H1 (cell line): ENCODE measurements at regions not wholly inside any gene's neighbourhood (a gene's known extent, or its start where the extent isn't known, plus 50 kb on each side); places are given as distances from the start of the nearest gene placed in this dataset.

Experiments used
- CTCF ChIA-PET: fragments of 300-600 bp; sonication (Branson Sonifier 250); formaldehyde crosslinking; loops from one replicate; lab custom pipeline; 2021; ENCODE audit not compliant: partially characterized antibody; lab: Charles Lee
- POLR2A ChIA-PET: fragments of 300-600 bp; sonication (Branson Sonifier 250); formaldehyde crosslinking; loops from one replicate; lab custom pipeline; 2021; ENCODE audit warnings: inconsistent platforms; ENCODE audit not compliant: partially characterized antibody; lab: Charles Lee
- DNase-seq, 2 experiments: peaks; one replicate each; pipeline versions ENCODE4 v3.0.0 to v3.0.0-alpha.2; 2010 to 2022; ENCODE audit warnings: low spot score in 2 of 2, low read depth in 1 of 2, mixed read lengths in 1 of 2
- FAIRE-seq: peaks from 2 replicates; lab custom pipeline; 2011; peaks lifted over from hg19 to GRCh38; lab: Jason Lieb, UNC
- H2AFZ ChIP-seq: 2 replicates; pipeline ENCODE4 v1.8.1; 2012; ENCODE audit warnings: low read length, inconsistent platforms
- H2AK5ac ChIP-seq: 2 replicates; pipeline ENCODE4 v1.6.1; 2013; ENCODE audit warnings: low read depth, low read length
- H2BK120ac ChIP-seq: replicated peaks from 2 replicates; pipeline ENCODE3; 2013; ENCODE audit warnings: low read depth, low read length, inconsistent platforms
- H2BK12ac ChIP-seq: 2 replicates; pipeline ENCODE4 v1.6.1; 2013; ENCODE audit warnings: low read depth, low read length
- H2BK15ac ChIP-seq: 2 replicates; pipeline ENCODE4 v1.6.1; 2013; ENCODE audit warnings: low read length
- H2BK20ac ChIP-seq: 2 replicates; pipeline ENCODE4 v1.6.1; 2013; ENCODE audit warnings: low read length
- H2BK5ac ChIP-seq: 2 replicates; pipeline ENCODE4 v1.6.1; 2013; ENCODE audit warnings: low read depth, low read length
- H3K14ac ChIP-seq: 2 replicates; pipeline ENCODE4 v1.6.1; 2013; ENCODE audit warnings: inconsistent platforms; ENCODE audit not compliant: insufficient read length
- H3K18ac ChIP-seq: 2 replicates; pipeline ENCODE4 v1.6.1; 2013; ENCODE audit warnings: low read length; ENCODE audit errors: extremely low read depth
- H3K23ac ChIP-seq: 2 replicates; pipeline ENCODE4 v1.6.1; 2013; ENCODE audit warnings: inconsistent platforms; ENCODE audit not compliant: insufficient read length
- H3K23me2 ChIP-seq: 2 replicates; pipeline ENCODE4 v1.6.1; 2013; ENCODE audit warnings: low read depth, low read length
- H3K27ac ChIP-seq: 2 replicates; pipeline ENCODE4 v1.6.1; 2011; ENCODE audit warnings: low read depth, low read length, inconsistent platforms
- H3K27me3 ChIP-seq, 4 experiments: replicated peaks in 1 of 4; 1 replicate in 1 of 4; 2 replicates in 3 of 4; pipeline versions ENCODE4 v1.6.1 to v1.8.1; 2011 to 2013; ENCODE audit warnings: low read length in 3 of 4, mild to moderate bottlenecking in 3 of 4, inconsistent platforms in 2 of 4, mixed read lengths in 2 of 4, moderate library complexity in 1 of 4; ENCODE audit not compliant: control insufficient read depth in 3 of 4, insufficient read depth in 3 of 4; ENCODE audit errors: extremely low read depth in 1 of 4
- H3K36me3 ChIP-seq, 4 experiments: 2 replicates each; pipeline versions ENCODE4 v1.6.1 to v1.8.1; 2011 to 2013; ENCODE audit warnings: mild to moderate bottlenecking in 4 of 4, low read length in 3 of 4, moderate library complexity in 2 of 4, control low read depth in 1 of 4, inconsistent platforms in 1 of 4; ENCODE audit not compliant: insufficient read depth in 4 of 4, control insufficient read depth in 2 of 4
- H3K4ac ChIP-seq: replicated peaks from 2 replicates; pipeline ENCODE3; 2013; ENCODE audit warnings: low read length, low read depth, mixed read lengths, inconsistent platforms; ENCODE audit not compliant: insufficient read length
- H3K4me1 ChIP-seq, 4 experiments: replicated peaks in 1 of 4; 1 replicate in 1 of 4; 2 replicates in 3 of 4; pipeline versions ENCODE4 v1.6.1 to v1.8.1; 2011 to 2013; ENCODE audit warnings: low read length in 3 of 4, inconsistent platforms in 2 of 4, mixed read lengths in 1 of 4; ENCODE audit not compliant: insufficient read depth in 4 of 4, control insufficient read depth in 3 of 4
- H3K4me2 ChIP-seq, 2 experiments: 2 replicates each; pipeline versions ENCODE4 v1.6.1 to v1.8.1; 2011 to 2013; ENCODE audit warnings: low read depth in 2 of 2, low read length in 2 of 2, control low read depth in 1 of 2, inconsistent platforms in 1 of 2, mild to moderate bottlenecking in 1 of 2; ENCODE audit not compliant: insufficient read depth in 1 of 2
- H3K4me3 ChIP-seq, 4 experiments: fragments of 200-600, 300-600 bp in 1 of 4; sonication (generic), shearing (Covaris generic), sonication (Bioruptor Twin) in 1 of 4; 2 replicates each; pipeline versions ENCODE4 v1.5.1 to v1.8.1; 2011 to 2016; ENCODE audit warnings: low read length in 4 of 4, low read depth in 3 of 4, control low read depth in 2 of 4, inconsistent platforms in 2 of 4, mild to moderate bottlenecking in 2 of 4, mixed read lengths in 1 of 4, moderate library complexity in 1 of 4; ENCODE audit not compliant: insufficient read depth in 2 of 4; ENCODE audit errors: extremely low read depth in 1 of 4
- H3K56ac ChIP-seq: replicated peaks from 2 replicates; pipeline ENCODE3; 2013; ENCODE audit warnings: low read depth, mild to moderate bottlenecking, mixed read lengths, low read length, inconsistent platforms; ENCODE audit not compliant: insufficient read length
- H3K79me1 ChIP-seq: 2 replicates; pipeline ENCODE4 v1.6.1; 2013; ENCODE audit warnings: low read depth, low read length, control low read depth
- H3K79me2 ChIP-seq, 2 experiments: 2 replicates each; pipeline versions ENCODE4 v1.6.1 to v1.8.1; 2012 to 2013; ENCODE audit warnings: low read length in 2 of 2, mild to moderate bottlenecking in 2 of 2, inconsistent platforms in 1 of 2; ENCODE audit not compliant: insufficient read depth in 2 of 2, control insufficient read depth in 1 of 2
- H3K9ac ChIP-seq, 4 experiments: replicated peaks in 1 of 4; 1 replicate in 1 of 4; 2 replicates in 3 of 4; pipeline versions ENCODE4 v1.6.1 to v1.8.1; 2011 to 2013; ENCODE audit warnings: low read depth in 3 of 4, low read length in 3 of 4, control low read depth in 2 of 4, mild to moderate bottlenecking in 2 of 4, moderate library complexity in 2 of 4, inconsistent platforms in 1 of 4; ENCODE audit errors: extremely low read depth in 1 of 4
- H3K9me3 ChIP-seq, 2 experiments: 2 replicates each; pipeline versions ENCODE4 v1.6.1 to v1.8.1; 2012 to 2013; ENCODE audit warnings: mild to moderate bottlenecking in 2 of 2, moderate library complexity in 2 of 2, control low read depth in 1 of 2, inconsistent platforms in 1 of 2, low read depth in 1 of 2, low read length in 1 of 2, mixed read lengths in 1 of 2; ENCODE audit not compliant: insufficient read depth in 2 of 2
- H4K20me1 ChIP-seq, 2 experiments: replicated peaks in 1 of 2; 2 replicates each; pipeline versions ENCODE3 to v1.8.1; 2011 to 2013; ENCODE audit warnings: inconsistent platforms in 2 of 2, low read length in 2 of 2, mild to moderate bottlenecking in 1 of 2; ENCODE audit not compliant: insufficient read depth in 2 of 2, control insufficient read depth in 1 of 2
- H4K5ac ChIP-seq: 2 replicates; pipeline ENCODE4 v1.6.1; 2013; ENCODE audit warnings: low read length, low read depth, mixed read lengths, inconsistent platforms; ENCODE audit not compliant: insufficient read length
- H4K8ac ChIP-seq: 2 replicates; pipeline ENCODE4 v1.8.0; 2013; ENCODE audit warnings: mild to moderate bottlenecking, moderate library complexity, low read length, inconsistent platforms; ENCODE audit not compliant: insufficient read depth; ENCODE audit errors: extremely low read depth
- H4K91ac ChIP-seq: replicated peaks from 2 replicates; pipeline ENCODE3; 2013; ENCODE audit warnings: low read length, mixed read lengths, inconsistent platforms; ENCODE audit not compliant: insufficient read length
- BACH1 ChIP-seq: IDR thresholded peaks from 2 replicates; pipeline ENCODE4 v1.6.1; 2012; ENCODE audit warnings: low read length, improper control_type of control experiment
- CBX8 ChIP-seq: fragments of 300-800, 300-1000 bp; sonication (generic); IDR thresholded peaks from 2 replicates; pipeline ENCODE4 v1.7.1; 2016; ENCODE audit warnings: low read depth, low read length, borderline replicate concordance
- HDAC6 ChIP-seq: IDR thresholded peaks from one replicate; pipeline ENCODE4 v1.7.1; 2012; ENCODE audit warnings: low read depth, mild to moderate bottlenecking, inconsistent platforms, low read length, moderate library complexity
- KDM1A ChIP-seq: fragments of 200-600, 300-600 bp; sonication (generic); IDR thresholded peaks from 2 replicates; pipeline ENCODE4 v1.7.1; 2016; ENCODE audit warnings: mild to moderate bottlenecking, low read length, borderline replicate concordance
- KDM4A ChIP-seq: IDR thresholded peaks from one replicate; pipeline ENCODE4 v1.7.1; 2012; ENCODE audit warnings: low read depth, mild to moderate bottlenecking, moderate library complexity, low read length, inconsistent platforms; ENCODE audit not compliant: severe bottlenecking
- POLR2AphosphoS5 ChIP-seq: IDR thresholded peaks from 2 replicates; pipeline ENCODE4 v1.6.1; 2011; ENCODE audit warnings: low read depth, low read length
- POU5F1 ChIP-seq: IDR thresholded peaks from 2 replicates; pipeline ENCODE4 v1.6.1; 2011; ENCODE audit warnings: low read depth, mild to moderate bottlenecking, low read length, moderate library complexity
- SIN3A ChIP-seq, 2 experiments: IDR thresholded peaks in 1 of 2; conservative IDR thresholded peaks in 1 of 2; 2 replicates each; pipeline ENCODE4 v1.6.1; 2011 to 2012; ENCODE audit warnings: low read length in 2 of 2, improper control_type of control experiment in 1 of 2, low read depth in 1 of 2, mild to moderate bottlenecking in 1 of 2
- SP2 ChIP-seq: IDR thresholded peaks from 2 replicates; pipeline ENCODE4 v1.6.1; 2012; ENCODE audit warnings: mild to moderate bottlenecking, low read length, inconsistent platforms
- SRF ChIP-seq: IDR thresholded peaks from 2 replicates; pipeline ENCODE4 v1.6.1; 2011; ENCODE audit warnings: mild to moderate bottlenecking, low read depth, low read length, moderate library complexity
- TBP ChIP-seq: IDR thresholded peaks from 2 replicates; pipeline ENCODE4 v1.6.1; 2011; ENCODE audit warnings: low read depth, low read length, improper control_type of control experiment
- TCF12 ChIP-seq: IDR thresholded peaks from 2 replicates; pipeline ENCODE4 v1.6.1; 2011; ENCODE audit warnings: low read depth, mild to moderate bottlenecking, low read length
- TEAD4 ChIP-seq: IDR thresholded peaks from 2 replicates; pipeline ENCODE4 v1.6.1; 2012; ENCODE audit warnings: low read depth, low read length, inconsistent platforms, mixed read lengths
- WGBS, 2 experiments: shearing (Covaris generic) in 1 of 2; methylation state at CpG; one replicate each; pipeline versions ENCODE4 v1.1.6 to v1.1.7; 2013 to 2015; ENCODE audit warnings: low lambda C conversion rate in 2 of 2, mixed read lengths in 2 of 2, inconsistent platforms in 1 of 2, low coverage in 1 of 2, missing lambda C conversion rate in 1 of 2; ENCODE audit not compliant: insufficient replicate concordance in 2 of 2, insufficient coverage in 1 of 2, insufficient read length in 1 of 2; ENCODE audit errors: extremely low coverage in 1 of 2, missing lambda C conversion rate in 1 of 2; 5-methylcytosine and 5-hydroxymethylcytosine counted together
- TF ChIP-seq, protein P1 (sequence below): IDR thresholded peaks from 2 replicates; pipeline ENCODE4 v1.6.1; 2012; ENCODE audit warnings: low read length, inconsistent platforms

DNA sequence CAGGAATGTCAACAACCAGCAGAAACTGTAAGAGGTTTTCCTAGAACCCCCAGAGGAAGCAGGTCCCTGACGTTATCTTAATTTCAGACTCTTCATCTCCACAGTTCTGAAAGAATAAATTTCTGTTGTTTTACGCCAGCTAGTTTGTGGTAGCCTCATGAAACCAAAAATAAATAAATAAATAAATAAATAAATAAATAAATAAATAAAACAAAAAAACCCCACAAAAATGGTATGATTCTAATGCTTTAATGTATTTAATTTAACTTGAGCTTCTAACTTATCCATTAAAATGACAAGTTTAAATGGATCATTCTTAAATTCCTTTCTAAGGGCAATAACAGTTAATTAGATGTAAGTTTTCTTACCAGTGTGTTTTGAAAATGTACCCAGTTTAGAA lies 293.8 kb upstream of the ADAMTS5 start:
- no peak for FAIRE-seq
- Histone ChIP-seq H2BK5ac (no peak overlapping the region), H3K27ac (no peak overlapping the region), H3K23me2 (0 out of 2 replicates have a peak, but pooled peaks cover 2% of the 10 kb centered on the region), H2BK120ac (no peak overlapping the region), H3K79me1 (no peaks in the 10 kb centered on the region), H3K9me3 (no peaks in the 10 kb centered on the region), H3K23ac (no peak overlapping the region), H3K27me3 (peaks cover 0 to 1% (median 0%) of the 10 kb centered on the region in 4 experiments; a peak in 1 of 7 replicates), H4K5ac (no peak overlapping the region), H4K91ac (no peak overlapping the region), H3K79me2 (no peaks in the 10 kb centered on the region), H3K18ac (no peak overlapping the region), H3K4me1 (no peaks in the 10 kb centered on the region), H4K20me1 (no peaks in the 10 kb centered on the region), H4K8ac (no peak overlapping the region), H3K9ac (no peak overlapping the region), H2AK5ac (no peak overlapping the region), H3K36me3 (no peaks in the 10 kb centered on the region), H3K14ac (no peak overlapping the region), H3K4ac (no peak overlapping the region), H2BK20ac (no peak overlapping the region), H2BK12ac (no peak overlapping the region), H3K4me2 (no peak overlapping the region), H3K56ac (no peak overlapping the region), H2BK15ac (no peak overlapping the region), H2AFZ (no peak overlapping the region), H3K4me3 (no peak overlapping the region)
- no peak for DNase-seq
- ChIA-PET CTCF (no interaction called here), POLR2A (no interaction called here)
- 93% methylated on average over 2 of the region's 2 CpGs; no CpG with 5 or more reads in 1 of the 2 experiments for WGBS, 2 experiments
- no peak for TF ChIP-seq BACH1
- TF ChIP-seq TEAD4, result no peak
- no peak for TF ChIP-seq SP2
- TF ChIP-seq, protein P1, sequence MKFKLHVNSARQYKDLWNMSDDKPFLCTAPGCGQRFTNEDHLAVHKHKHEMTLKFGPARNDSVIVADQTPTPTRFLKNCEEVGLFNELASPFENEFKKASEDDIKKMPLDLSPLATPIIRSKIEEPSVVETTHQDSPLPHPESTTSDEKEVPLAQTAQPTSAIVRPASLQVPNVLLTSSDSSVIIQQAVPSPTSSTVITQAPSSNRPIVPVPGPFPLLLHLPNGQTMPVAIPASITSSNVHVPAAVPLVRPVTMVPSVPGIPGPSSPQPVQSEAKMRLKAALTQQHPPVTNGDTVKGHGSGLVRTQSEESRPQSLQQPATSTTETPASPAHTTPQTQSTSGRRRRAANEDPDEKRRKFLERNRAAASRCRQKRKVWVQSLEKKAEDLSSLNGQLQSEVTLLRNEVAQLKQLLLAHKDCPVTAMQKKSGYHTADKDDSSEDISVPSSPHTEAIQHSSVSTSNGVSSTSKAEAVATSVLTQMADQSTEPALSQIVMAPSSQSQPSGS, result no peak
- no peak for TF ChIP-seq POLR2AphosphoS5
- no peak for TF ChIP-seq HDAC6
- TF ChIP-seq KDM4A, result no peak
- TF ChIP-seq CBX8, result no peak
- TF ChIP-seq SRF, result no peak
- TF ChIP-seq SIN3A (conservative IDR thresholded peaks at IDR 0.05 in 1 of 2, IDR thresholded peaks at IDR 0.05 in 1 of 2; ENCODE audit: low read depth in 1 of 2, low read length in 2 of 2), result no peak
- TF ChIP-seq KDM1A, result no peak
- TF ChIP-seq POU5F1, result no peak
- no peak for TF ChIP-seq TBP
- TF ChIP-seq TCF12, result no peak
